ENCODE measurements at regions not wholly inside any gene's neighbourhood (a gene's known extent, or its start where the extent isn't known, plus 50 kb on each side); places are given as distances from the start of the nearest gene placed in this dataset.
"Not testable (repeated sequence)": the region's sequence is repeated elsewhere in the genome, so short reads cannot be mapped to it uniquely, and the experiment has no call there.

DNA sequence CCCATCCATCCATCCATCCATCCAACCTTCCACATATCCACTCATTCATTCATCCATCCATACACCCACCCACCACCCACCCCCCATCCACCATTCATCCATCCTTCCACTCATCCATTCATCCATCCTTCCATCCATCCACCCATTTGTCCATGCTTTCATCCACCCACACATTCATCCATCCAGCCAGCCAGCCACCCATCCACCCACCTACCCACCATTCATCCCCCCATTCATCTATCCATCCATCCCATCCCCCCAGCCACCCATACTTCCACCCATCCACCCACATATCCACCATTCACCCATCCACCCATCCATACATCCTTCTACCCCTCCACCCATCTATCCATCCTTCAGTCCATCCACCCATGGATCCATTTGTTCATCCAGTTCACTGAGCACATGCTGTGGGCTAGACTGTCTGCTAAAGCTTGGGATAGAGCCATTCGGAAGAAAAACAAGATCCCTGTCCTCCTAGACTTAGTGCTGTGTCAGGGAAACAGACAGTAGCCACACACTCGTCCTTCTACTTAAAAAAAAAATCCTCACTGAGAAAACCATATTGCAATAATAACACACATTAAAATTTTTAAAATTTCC lies 377.5 kb downstream of the ADGRD1 start:
- 63 to 68% (median 65%) methylated on average over 2 of the region's 2 CpGs for WGBS, 3 donors
- no peak overlapping the region for H3K4me3 ChIP-seq (ENCODE audit: low read depth in 1 of 3, low read length in 3 of 3)
- H3K9me3 ChIP-seq (ENCODE audit: control insufficient read depth in 2 of 2, insufficient read depth in 1 of 2, low read depth in 1 of 2, low read length in 1 of 2), result no peaks in the 10 kb centered on the region
- H3K36me3 ChIP-seq (ENCODE audit: control insufficient read depth in 3 of 3, insufficient read depth in 2 of 3, low read depth in 1 of 3, low read length in 3 of 3), result no peaks in the 10 kb centered on the region
- FAIRE-seq, result no peak
- no peaks in the 10 kb centered on the region for H3K27me3 ChIP-seq (ENCODE audit: control insufficient read depth in 3 of 3, insufficient read depth in 3 of 3, low read length in 3 of 3)
- H3K27ac ChIP-seq (ENCODE audit: low read depth in 1 of 3, low read length in 2 of 3), result no peak overlapping the region
- no peaks in the 10 kb centered on the region for H3K4me1 ChIP-seq (ENCODE audit: control insufficient read depth in 3 of 3, insufficient read depth in 2 of 3, low read depth in 1 of 3, low read length in 2 of 3)
- no peak for DNase-seq

DNA sequence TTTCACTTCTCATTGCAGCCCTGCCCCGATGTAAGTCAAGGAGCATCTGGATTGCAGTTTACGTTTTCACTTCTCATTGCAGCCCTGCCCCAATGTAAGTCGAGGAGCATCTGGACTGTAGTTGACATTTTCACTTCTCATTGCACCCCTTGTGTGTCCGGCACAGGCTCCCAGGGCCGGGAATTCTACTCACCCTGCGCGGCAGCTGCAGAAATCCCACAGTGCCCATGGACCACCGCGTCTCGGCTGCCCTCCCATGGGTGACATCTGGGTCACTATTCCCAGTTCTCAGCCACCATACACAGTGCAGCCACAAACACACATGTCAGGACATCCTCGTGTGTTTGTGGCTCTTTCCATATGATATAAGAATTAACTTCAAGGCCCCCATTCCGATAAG lies 378.5 kb downstream of the ADGRD1 start:
- Histone ChIP-seq H3K27ac (ENCODE audit: low read depth in 1 of 3, low read length in 2 of 3) (no peak overlapping the region), H3K9me3 (ENCODE audit: control insufficient read depth in 2 of 2, insufficient read depth in 1 of 2, low read depth in 1 of 2, low read length in 1 of 2) (no peaks in the 10 kb centered on the region), H3K4me1 (ENCODE audit: control insufficient read depth in 3 of 3, insufficient read depth in 2 of 3, low read depth in 1 of 3, low read length in 2 of 3) (no peaks in the 10 kb centered on the region), H3K4me3 (ENCODE audit: low read depth in 1 of 3, low read length in 3 of 3) (no peak overlapping the region), H3K27me3 (ENCODE audit: control insufficient read depth in 3 of 3, insufficient read depth in 3 of 3, low read length in 3 of 3) (no peaks in the 10 kb centered on the region), H3K36me3 (ENCODE audit: control insufficient read depth in 3 of 3, insufficient read depth in 2 of 3, low read depth in 1 of 3, low read length in 3 of 3) (no peaks in the 10 kb centered on the region)
- WGBS, 3 donors, result 81 to 84% (median 82%) methylated on average over 12 of the region's 12 CpGs
- DNase-seq, result no peak
- no peak for FAIRE-seq

DNA sequence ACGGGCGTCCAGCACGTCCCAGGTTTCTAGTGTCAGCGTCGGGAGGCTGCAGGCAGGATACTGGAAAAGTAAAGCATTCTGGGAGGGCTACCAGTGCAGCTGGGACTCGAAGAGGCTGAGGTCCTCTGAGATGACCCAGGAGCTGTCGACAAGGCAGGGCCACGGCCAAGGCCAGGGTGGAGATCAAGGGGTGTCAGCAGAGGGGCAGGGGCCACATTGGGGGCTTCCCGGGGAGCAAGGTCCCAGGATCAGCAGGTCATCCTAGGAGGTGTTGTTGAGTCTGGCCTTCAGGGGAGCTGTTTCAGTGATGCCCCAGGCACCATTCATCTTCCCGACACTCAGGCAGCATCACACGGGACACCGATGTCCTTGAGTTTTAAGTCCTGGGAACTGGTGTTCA lies 377.8 kb upstream of the SFSWAP start:
- DNase-seq, result no peak
- H3K9me3 ChIP-seq (ENCODE audit: control insufficient read depth in 2 of 2, insufficient read depth in 1 of 2, low read depth in 1 of 2, low read length in 1 of 2), result no peaks in the 10 kb centered on the region
- no peaks in the 10 kb centered on the region for H3K36me3 ChIP-seq (ENCODE audit: control insufficient read depth in 3 of 3, insufficient read depth in 2 of 3, low read depth in 1 of 3, low read length in 3 of 3)
- no peaks in the 10 kb centered on the region for H3K27me3 ChIP-seq (ENCODE audit: control insufficient read depth in 3 of 3, insufficient read depth in 3 of 3, low read length in 3 of 3)
- H3K4me3 ChIP-seq (ENCODE audit: low read depth in 1 of 3, low read length in 3 of 3), result no peak overlapping the region
- 66 to 81% (median 71%) methylated on average over 10 to 12 of the region's 12 CpGs for WGBS, 3 donors
- no peak overlapping the region for H3K27ac ChIP-seq (ENCODE audit: low read depth in 1 of 3, low read length in 2 of 3)
- FAIRE-seq, result no peak
- no peaks in the 10 kb centered on the region for H3K4me1 ChIP-seq (ENCODE audit: control insufficient read depth in 3 of 3, insufficient read depth in 2 of 3, low read depth in 1 of 3, low read length in 2 of 3)

DNA sequence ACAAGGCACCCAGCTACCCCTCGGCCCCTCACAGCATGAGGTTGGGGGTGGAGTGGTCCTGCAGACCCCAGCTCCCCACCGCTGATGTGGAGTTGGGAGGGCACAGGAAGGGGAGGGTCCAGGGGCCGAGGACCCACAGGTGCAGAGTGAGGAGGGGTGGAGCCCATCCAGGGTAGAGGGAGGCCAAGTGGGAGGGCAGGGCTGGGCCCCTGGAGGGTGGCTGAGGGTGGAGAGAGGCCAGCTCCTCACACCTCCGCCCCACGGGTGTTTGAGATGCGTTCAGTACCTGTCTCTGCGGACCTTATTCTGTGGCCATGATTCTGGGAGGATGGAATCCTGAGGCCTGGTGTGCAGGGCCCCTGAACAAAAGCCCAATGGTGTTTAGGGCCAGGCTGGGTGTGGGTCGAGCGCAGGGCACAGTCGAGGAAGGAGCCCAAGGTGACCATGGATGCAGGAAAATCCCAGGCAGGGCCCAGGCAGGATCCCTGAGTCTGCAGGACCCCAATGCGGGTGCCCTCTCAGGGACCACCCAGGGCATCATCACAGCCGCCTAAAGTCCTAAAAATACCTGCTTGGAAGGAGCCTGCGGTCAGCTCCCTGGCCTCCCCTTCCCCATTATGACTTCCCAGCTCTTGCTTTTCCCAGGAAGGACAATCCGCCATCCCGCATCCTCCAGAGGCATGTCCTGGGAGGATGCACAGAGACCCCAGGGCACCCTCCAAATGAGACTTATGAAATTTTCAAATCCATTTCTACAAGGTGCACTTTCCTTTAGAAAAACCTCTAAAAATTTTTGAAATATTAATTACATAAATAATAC lies 377.1 kb upstream of the SFSWAP start:
- FAIRE-seq, result no peak
- no peaks in the 10 kb centered on the region for H3K27me3 ChIP-seq (ENCODE audit: control insufficient read depth in 3 of 3, insufficient read depth in 3 of 3, low read length in 3 of 3)
- DNase-seq, result no peak
- H3K4me3 ChIP-seq (ENCODE audit: low read depth in 1 of 3, low read length in 3 of 3), result no peak overlapping the region
- H3K36me3 ChIP-seq (ENCODE audit: control insufficient read depth in 3 of 3, insufficient read depth in 2 of 3, low read depth in 1 of 3, low read length in 3 of 3), result no peaks in the 10 kb centered on the region
- no peaks in the 10 kb centered on the region for H3K9me3 ChIP-seq (ENCODE audit: control insufficient read depth in 2 of 2, insufficient read depth in 1 of 2, low read depth in 1 of 2, low read length in 1 of 2)
- H3K4me1 ChIP-seq (ENCODE audit: control insufficient read depth in 3 of 3, insufficient read depth in 2 of 3, low read depth in 1 of 3, low read length in 2 of 3), result no peaks in the 10 kb centered on the region
- WGBS, 3 donors, result 78 to 87% (median 84%) methylated on average over 15 of the region's 15 CpGs
- H3K27ac ChIP-seq (ENCODE audit: low read depth in 1 of 3, low read length in 2 of 3), result no peak overlapping the region

DNA sequence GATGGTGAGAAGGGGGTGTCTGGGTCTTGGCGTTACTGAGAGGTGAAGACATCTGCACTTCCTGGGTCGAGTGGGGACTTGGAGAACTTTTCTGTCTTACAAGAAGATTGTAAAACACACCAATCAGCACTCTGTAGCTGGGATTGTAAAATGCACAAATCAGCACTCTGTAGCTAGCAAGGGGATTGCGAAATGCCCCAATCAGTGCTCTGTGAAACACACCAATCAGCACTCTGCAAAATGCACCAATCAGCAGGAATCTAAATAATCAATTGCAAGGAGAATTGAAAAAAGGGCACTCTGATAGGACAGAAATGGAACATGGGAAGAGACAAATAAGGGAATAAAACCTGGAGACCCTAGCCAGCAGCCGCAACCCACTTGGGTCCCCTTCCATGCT lies 376.1 kb upstream of the SFSWAP start:
- Histone ChIP-seq H3K4me1 (ENCODE audit: control insufficient read depth in 3 of 3, insufficient read depth in 2 of 3, low read depth in 1 of 3, low read length in 2 of 3) (no peaks in the 10 kb centered on the region), H3K4me3 (ENCODE audit: low read depth in 1 of 3, low read length in 3 of 3) (no peak overlapping the region), H3K27ac (ENCODE audit: low read depth in 1 of 3, low read length in 2 of 3) (no peak overlapping the region), H3K27me3 (ENCODE audit: control insufficient read depth in 3 of 3, insufficient read depth in 3 of 3, low read length in 3 of 3) (no peaks in the 10 kb centered on the region), H3K9me3 (ENCODE audit: control insufficient read depth in 2 of 2, insufficient read depth in 1 of 2, low read depth in 1 of 2, low read length in 1 of 2) (no peaks in the 10 kb centered on the region), H3K36me3 (ENCODE audit: control insufficient read depth in 3 of 3, insufficient read depth in 2 of 3, low read depth in 1 of 3, low read length in 3 of 3) (no peaks in the 10 kb centered on the region)
- no peak for DNase-seq
- FAIRE-seq, result no peak
- 46 to 65% (median 58%) methylated on average over 4 of the region's 4 CpGs for WGBS, 3 donors

DNA sequence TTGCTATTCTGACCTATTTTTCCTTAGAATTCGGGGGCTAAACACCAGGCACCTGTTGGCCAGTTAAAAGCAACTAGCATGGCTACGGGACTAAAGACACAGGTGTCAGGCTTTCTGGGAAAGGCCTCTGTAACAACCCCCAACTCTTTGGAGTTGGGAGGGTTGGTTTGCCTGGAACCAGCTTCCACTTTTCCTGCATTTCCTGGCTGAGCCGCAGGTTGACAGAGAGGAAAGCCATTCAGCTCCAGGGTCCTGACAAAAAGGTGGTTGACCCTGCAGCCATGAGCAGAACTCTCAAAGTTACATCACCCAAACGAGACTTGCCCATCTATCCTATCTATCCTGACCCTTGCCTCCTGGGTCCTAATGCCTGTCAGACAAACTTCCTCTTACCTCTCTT lies 375.4 kb upstream of the SFSWAP start:
- Histone ChIP-seq H3K4me1 (ENCODE audit: control insufficient read depth in 3 of 3, insufficient read depth in 2 of 3, low read depth in 1 of 3, low read length in 2 of 3) (no peaks in the 10 kb centered on the region), H3K27me3 (ENCODE audit: control insufficient read depth in 3 of 3, insufficient read depth in 3 of 3, low read length in 3 of 3) (no peaks in the 10 kb centered on the region), H3K36me3 (ENCODE audit: control insufficient read depth in 3 of 3, insufficient read depth in 2 of 3, low read depth in 1 of 3, low read length in 3 of 3) (no peaks in the 10 kb centered on the region), H3K27ac (ENCODE audit: low read depth in 1 of 3, low read length in 2 of 3) (no peak overlapping the region), H3K4me3 (ENCODE audit: low read depth in 1 of 3, low read length in 3 of 3) (no peak overlapping the region), H3K9me3 (ENCODE audit: control insufficient read depth in 2 of 2, insufficient read depth in 1 of 2, low read depth in 1 of 2, low read length in 1 of 2) (no peaks in the 10 kb centered on the region)
- no peak for DNase-seq
- no peak for FAIRE-seq
- WGBS, 3 donors, result 40 to 56% (median 53%) methylated on average over 4 of the region's 4 CpGs

DNA sequence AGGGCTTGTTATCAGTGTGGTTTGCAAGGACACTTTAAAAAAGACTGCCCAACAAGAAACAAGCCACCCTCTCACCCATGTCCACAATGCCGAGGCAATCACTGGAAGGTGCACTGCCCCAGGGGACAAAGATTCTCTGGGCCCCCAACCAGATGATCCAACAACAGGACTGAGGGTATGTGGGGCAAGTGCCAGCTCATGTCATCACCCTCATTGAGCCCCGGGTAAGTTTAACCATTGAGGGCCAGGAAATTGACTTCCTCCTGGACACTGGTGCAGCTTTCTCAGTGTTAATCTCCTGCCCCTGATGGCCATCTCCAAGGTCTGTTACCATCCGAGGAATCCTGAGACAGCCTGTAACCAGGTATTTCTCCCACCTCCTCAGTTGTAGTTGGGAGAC lies 373.0 kb upstream of the SFSWAP start:
- not testable (repeated sequence) for H3K36me3 ChIP-seq (ENCODE audit: control insufficient read depth in 3 of 3, insufficient read depth in 2 of 3, low read depth in 1 of 3, low read length in 3 of 3); H3K27me3 ChIP-seq (ENCODE audit: control insufficient read depth in 3 of 3, insufficient read depth in 3 of 3, low read length in 3 of 3); H3K9me3 ChIP-seq (ENCODE audit: control insufficient read depth in 2 of 2, insufficient read depth in 1 of 2, low read depth in 1 of 2, low read length in 1 of 2); H3K4me3 ChIP-seq (ENCODE audit: low read depth in 1 of 3, low read length in 3 of 3); FAIRE-seq; H3K27ac ChIP-seq (ENCODE audit: low read depth in 1 of 3, low read length in 2 of 3); DNase-seq; H3K4me1 ChIP-seq (ENCODE audit: control insufficient read depth in 3 of 3, insufficient read depth in 2 of 3, low read depth in 1 of 3, low read length in 2 of 3)
- WGBS, 3 donors, result 56 to 60% (median 56%) methylated on average over 3 of the region's 3 CpGs

DNA sequence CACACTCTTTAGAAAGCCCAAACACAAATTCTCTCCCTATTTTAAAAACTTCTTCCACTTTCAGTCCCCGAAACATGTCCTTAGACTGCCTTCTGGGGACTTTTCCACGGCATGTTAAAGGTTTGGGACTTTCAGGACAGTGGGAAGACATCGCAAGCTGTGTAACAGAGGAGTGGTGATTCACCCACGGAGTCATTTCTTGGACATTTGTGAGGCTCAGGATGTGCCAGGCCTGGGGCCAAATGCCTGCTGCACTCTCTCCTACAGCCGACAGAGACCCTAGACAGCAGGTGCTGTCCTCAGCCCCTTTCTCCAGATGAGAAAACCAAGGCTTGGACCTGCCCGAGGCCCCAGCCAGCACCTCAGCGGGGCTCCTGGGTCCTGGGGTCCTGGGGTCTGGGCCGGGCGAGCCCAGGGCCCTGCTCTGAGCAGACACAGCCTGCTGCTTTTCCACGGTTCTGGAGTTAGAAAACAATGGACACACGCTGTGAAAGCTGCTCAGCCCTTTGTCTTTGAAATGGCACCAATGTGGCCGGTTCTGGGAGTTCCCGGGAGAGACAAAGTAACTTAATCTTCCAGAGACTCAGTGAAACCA lies 370.2 kb upstream of the SFSWAP start:
- WGBS, 3 donors, result 75 to 77% (median 76%) methylated on average over 13 of the region's 13 CpGs
- Histone ChIP-seq H3K4me1 (ENCODE audit: control insufficient read depth in 3 of 3, insufficient read depth in 2 of 3, low read depth in 1 of 3, low read length in 2 of 3) (no peaks in the 10 kb centered on the region), H3K36me3 (ENCODE audit: control insufficient read depth in 3 of 3, insufficient read depth in 2 of 3, low read depth in 1 of 3, low read length in 3 of 3) (no peaks in the 10 kb centered on the region), H3K9me3 (ENCODE audit: control insufficient read depth in 2 of 2, insufficient read depth in 1 of 2, low read depth in 1 of 2, low read length in 1 of 2) (no peaks in the 10 kb centered on the region), H3K4me3 (ENCODE audit: low read depth in 1 of 3, low read length in 3 of 3) (no peak overlapping the region), H3K27me3 (ENCODE audit: control insufficient read depth in 3 of 3, insufficient read depth in 3 of 3, low read length in 3 of 3) (no peaks in the 10 kb centered on the region), H3K27ac (ENCODE audit: low read depth in 1 of 3, low read length in 2 of 3) (no peak overlapping the region)
- DNase-seq (no peak), FAIRE-seq (no peak)
